Breast epithelium (tissue), 4 donors: ENCODE measurements at regions not wholly inside any gene's neighbourhood (a gene's known extent, or its start where the extent isn't known, plus 50 kb on each side); places are given as distances from the start of the nearest gene placed in this dataset.

Experiments
- DNase-seq, 2 donors: peaks; one replicate each; pipeline ENCODE4 v3.0.0-alpha.2; 2019; ENCODE audit warnings: low spot score in 2 of 2
- H3K27ac ChIP-seq, 2 donors: fragments of 200-600 bp; sonication (generic) in 1 of 2; one replicate each; pipeline ENCODE4 v1.5.1; 2016 to 2019; ENCODE audit warnings: mild to moderate bottlenecking in 1 of 2
- H3K27me3 ChIP-seq, 2 donors: fragments of 200-600 bp; sonication (generic) in 1 of 2; one replicate each; pipeline versions ENCODE4 v1.5.1 to v1.6.0; 2017 to 2019; ENCODE audit warnings: control low read depth in 1 of 2, mild to moderate bottlenecking in 1 of 2
- H3K36me3 ChIP-seq: fragments of 200-600 bp; one replicate; pipeline ENCODE4 v1.5.1; 2019
- H3K4me1 ChIP-seq, 2 donors: fragments of 200-600 bp; sonication (generic); one replicate each; pipeline ENCODE4 v1.5.1; 2016 to 2019; ENCODE audit warnings: control low read depth in 1 of 2
- H3K4me3 ChIP-seq, 3 donors: fragments of 200-600 bp; sonication (generic); 1 replicate in 2 of 3; 2 replicates in 1 of 3; pipeline ENCODE4 v1.5.1; 2016 to 2019; ENCODE audit warnings: mild to moderate bottlenecking in 3 of 3, moderate library complexity in 2 of 3
- H3K9me3 ChIP-seq, 2 donors: fragments of 200-600 bp; sonication (generic) in 1 of 2; one replicate each; pipeline ENCODE4 v1.5.1; 2016 to 2019; ENCODE audit warnings: control low read depth in 1 of 2
- CTCF ChIP-seq, 3 donors: fragments of 450-650 bp; IDR thresholded peaks; one replicate each; pipeline ENCODE4 v1.5.1; 2016 to 2017; ENCODE audit warnings: antibody characterized with exemption in 3 of 3, mild to moderate bottlenecking in 3 of 3, moderate library complexity in 3 of 3
- POLR2A ChIP-seq: fragments of 450-650 bp; IDR thresholded peaks from one replicate; pipeline ENCODE4 v1.6.1; 2016; ENCODE audit warnings: antibody characterized with exemption, mild to moderate bottlenecking, moderate library complexity
- POLR2AphosphoS5 ChIP-seq, 3 donors: sonication (generic); formaldehyde crosslinking; IDR thresholded peaks; one replicate each; pipeline ENCODE4 v1.6.1; 2017; ENCODE audit warnings: antibody characterized with exemption in 3 of 3
- intact Hi-C: fragments of 100-400 bp; cut with DNase I; formaldehyde crosslinking; loops from one replicate; pipeline ENCODE4 v1.15.1; 2023; ENCODE audit warnings: low total_unique reads

- intact Hi-C loops: no loop called here
- no peak for DNase-seq
- H3K9me3 ChIP-seq: peaks cover 0 to 8% of the 10 kb centered on the region in 2 donors
- TF ChIP-seq POLR2AphosphoS5 (IDR thresholded peaks at IDR 0.05) (no peak), CTCF (IDR thresholded peaks at IDR 0.05) (no peak), POLR2A (no peak)
- H3K4me3 ChIP-seq: no peak overlapping the region
- no peak overlapping the region for H3K27ac ChIP-seq
- no peaks in the 10 kb centered on the region for H3K36me3 ChIP-seq
- no peaks in the 10 kb centered on the region for H3K27me3 ChIP-seq
- H3K4me1 ChIP-seq: no peaks in the 10 kb centered on the region
These were observed 415.0 kb downstream of the SOX9 start for GRCh38 chr17:72535779-72536178.

- H3K4me1 ChIP-seq: no peaks in the 10 kb centered on the region
- H3K4me3 ChIP-seq: no peak overlapping the region
- TF ChIP-seq POLR2A: no peak
- no peak for TF ChIP-seq CTCF (IDR thresholded peaks at IDR 0.05)
- TF ChIP-seq POLR2AphosphoS5 (IDR thresholded peaks at IDR 0.05): no peak
- H3K27me3 ChIP-seq: no peaks in the 10 kb centered on the region
- H3K9me3 ChIP-seq: peaks cover 0 to 8% of the 10 kb centered on the region in 2 donors
- no peak for DNase-seq
- intact Hi-C loops: no loop called here
- H3K36me3 ChIP-seq: no peaks in the 10 kb centered on the region
- no peak overlapping the region for H3K27ac ChIP-seq
These were observed 416.0 kb downstream of the SOX9 start for GRCh38 chr17:72536788-72537187.

GRCh38 chr17:72538443-72538842, 417.6 kb downstream of the SOX9 start:
- Histone ChIP-seq H3K27me3 (no peaks in the 10 kb centered on the region), H3K4me1 (no peaks in the 10 kb centered on the region), H3K27ac (no peak overlapping the region), H3K9me3 (peaks cover 0 to 8% of the 10 kb centered on the region in 2 donors), H3K36me3 (no peaks in the 10 kb centered on the region), H3K4me3 (no peak overlapping the region)
- intact Hi-C loops: no loop called here
- TF ChIP-seq POLR2A (no peak), CTCF (IDR thresholded peaks at IDR 0.05) (no peak), POLR2AphosphoS5 (IDR thresholded peaks at IDR 0.05) (no peak)
- DNase-seq: no peak

- no peaks in the 10 kb centered on the region for H3K4me1 ChIP-seq
- no peaks in the 10 kb centered on the region for H3K27me3 ChIP-seq
- intact Hi-C loops: no loop called here
- H3K36me3 ChIP-seq: no peaks in the 10 kb centered on the region
- H3K9me3 ChIP-seq: peaks cover 0 to 6% of the 10 kb centered on the region in 2 donors
- DNase-seq: no peak
- H3K27ac ChIP-seq: no peak overlapping the region
- TF ChIP-seq POLR2AphosphoS5 (IDR thresholded peaks at IDR 0.05) (no peak), POLR2A (no peak), CTCF (IDR thresholded peaks at IDR 0.05) (no peak)
- H3K4me3 ChIP-seq: no peak overlapping the region
These were observed 418.1 kb downstream of the SOX9 start for GRCh38 chr17:72538901-72539352.

GRCh38 chr17:72539981-72540897, 419.4 kb downstream of the SOX9 start:
- Histone ChIP-seq H3K27ac (peak overlapping the region in 1 of 2 donors; percentile 71), H3K4me3 (peak overlapping the region in 2 of 3 donors; percentile 39 to 60), H3K36me3 (no peaks in the 10 kb centered on the region), H3K9me3 (no peaks in the 10 kb centered on the region), H3K27me3 (no peaks in the 10 kb centered on the region), H3K4me1 (no peaks in the 10 kb centered on the region)
- intact Hi-C loops: no loop called here
- DNase-seq: peak; percentile 44 to 75
- TF ChIP-seq POLR2A (no peak), CTCF (IDR thresholded peaks at IDR 0.05) (peak; percentile 43 to 99 (median 76)), POLR2AphosphoS5 (IDR thresholded peaks at IDR 0.05) (no peak)
